NCI-H2107 treated with DMSO at 0.1 percent for 48 hours (cell line): ENCODE measurements at regions not wholly inside any gene's neighbourhood (a gene's known extent, or its start where the extent isn't known, plus 50 kb on each side); places are given as distances from the start of the nearest gene placed in this dataset.
A peak's percentile ranks its signal among the peaks of the same experiment; 100 is the strongest.

Experiments used
- DNase-seq: peaks from one replicate; lab custom pipeline; 2025; ENCODE audit not compliant: unreplicated experiment; lab: John Stamatoyannopoulos, UW

GRCh38 chr14:96617635-96618034 is 115.5 kb downstream of the PAPOLA start:
- peak; percentile 5 for DNase-seq

DNA sequence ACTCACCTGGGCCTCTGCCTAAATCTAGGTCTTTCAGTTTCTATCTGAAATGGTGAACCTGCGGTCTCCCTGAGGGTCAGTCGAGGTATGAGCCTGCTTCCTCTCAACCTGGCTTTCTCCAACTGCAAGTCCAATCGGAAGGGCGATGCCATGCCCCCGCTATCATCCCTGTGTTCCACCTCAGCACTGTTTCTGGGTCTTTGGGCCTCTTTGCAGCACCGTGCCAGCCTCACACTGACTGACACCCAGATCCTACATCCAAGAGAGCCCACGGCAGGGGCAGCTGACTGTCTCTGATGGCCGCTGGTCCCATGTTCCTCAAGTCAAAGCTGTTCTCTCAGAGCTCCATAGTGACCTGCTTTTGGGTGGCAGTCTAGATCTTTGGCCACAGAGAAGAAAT is 120.7 kb downstream of the PAPOLA start:
- DNase-seq, result no peak

DNA sequence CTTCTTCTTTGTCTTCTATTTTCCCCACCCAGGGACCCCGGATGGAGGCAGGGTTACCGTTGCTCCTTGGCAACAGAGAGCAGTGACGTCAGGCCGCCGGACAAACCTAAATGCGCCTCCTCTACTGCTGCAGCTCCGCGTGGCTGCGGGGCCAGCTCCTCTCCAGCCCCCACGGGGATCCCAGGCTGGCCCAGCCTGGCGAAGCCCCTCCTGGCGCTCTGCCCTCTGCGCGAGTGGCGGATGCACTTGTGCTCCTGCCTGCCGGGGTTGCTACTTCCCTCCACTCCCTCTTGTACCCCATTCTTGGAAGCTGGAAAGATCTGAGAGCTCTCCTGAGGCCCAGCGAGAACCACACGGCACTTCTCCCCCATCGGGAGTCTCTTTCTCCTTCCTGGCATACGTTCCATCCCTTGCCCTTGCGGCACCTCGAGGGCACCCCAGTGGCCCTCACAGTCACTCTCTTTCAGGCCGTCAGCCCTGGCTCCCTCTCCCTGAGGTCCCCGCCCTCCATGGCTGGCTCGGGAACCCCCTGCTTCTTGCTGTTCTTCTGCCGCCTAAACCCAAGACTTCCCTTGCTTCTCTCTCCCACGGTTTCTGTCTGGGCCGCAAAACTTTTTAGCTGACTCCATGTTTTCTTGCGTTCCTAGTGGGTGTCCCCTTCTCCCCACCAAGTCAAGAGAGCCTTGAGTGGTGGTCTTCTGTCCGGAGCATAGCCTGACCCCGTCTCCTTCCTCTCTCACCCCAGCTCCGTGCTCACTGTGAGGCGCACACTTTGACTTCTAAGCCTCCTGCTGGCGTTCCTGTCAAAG is 121.7 kb downstream of the PAPOLA start:
- DNase-seq, result no peak

DNA sequence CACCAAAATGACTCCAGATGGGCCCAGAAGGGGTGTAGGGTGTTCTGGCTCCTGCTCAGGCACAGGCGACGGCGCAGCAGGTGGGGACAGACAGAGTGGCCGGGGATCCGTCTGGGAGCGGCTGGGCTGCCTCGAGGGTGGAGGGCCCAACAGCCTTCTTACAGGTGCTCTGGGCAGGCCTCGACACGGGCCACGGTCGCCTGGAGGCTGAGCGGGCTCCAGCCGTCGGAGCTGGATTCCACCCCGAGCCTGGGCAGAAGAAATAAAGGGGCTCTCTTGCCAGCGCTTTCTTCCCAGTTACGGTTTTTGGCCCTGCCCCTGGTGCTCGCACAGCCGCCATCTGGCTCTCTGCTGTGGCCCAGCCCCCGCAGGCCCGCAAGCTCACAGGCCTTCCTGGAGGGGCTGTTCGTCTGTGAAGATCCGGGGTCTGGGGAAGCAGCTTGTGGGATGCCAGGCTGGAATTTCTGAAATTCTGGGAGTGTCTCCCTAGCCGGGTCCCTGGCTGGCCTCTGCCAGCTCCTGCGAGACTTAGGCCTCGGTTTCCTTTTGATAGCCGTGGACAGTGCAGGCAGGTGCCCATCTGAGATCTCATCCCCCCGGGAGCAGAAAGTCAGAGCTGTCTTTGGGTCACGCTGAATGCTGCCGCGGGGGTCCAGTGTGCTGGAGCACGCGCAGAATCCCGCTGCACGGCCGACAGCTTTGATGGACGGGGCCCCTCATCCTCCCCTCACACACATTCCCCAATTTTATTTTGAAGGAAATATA is 122.7 kb downstream of the PAPOLA start:
- no peak for DNase-seq

- DNase-seq, result no peak
Measured at GRCh38 chr14:96625426-96625985, 123.3 kb downstream of the PAPOLA start.

DNA sequence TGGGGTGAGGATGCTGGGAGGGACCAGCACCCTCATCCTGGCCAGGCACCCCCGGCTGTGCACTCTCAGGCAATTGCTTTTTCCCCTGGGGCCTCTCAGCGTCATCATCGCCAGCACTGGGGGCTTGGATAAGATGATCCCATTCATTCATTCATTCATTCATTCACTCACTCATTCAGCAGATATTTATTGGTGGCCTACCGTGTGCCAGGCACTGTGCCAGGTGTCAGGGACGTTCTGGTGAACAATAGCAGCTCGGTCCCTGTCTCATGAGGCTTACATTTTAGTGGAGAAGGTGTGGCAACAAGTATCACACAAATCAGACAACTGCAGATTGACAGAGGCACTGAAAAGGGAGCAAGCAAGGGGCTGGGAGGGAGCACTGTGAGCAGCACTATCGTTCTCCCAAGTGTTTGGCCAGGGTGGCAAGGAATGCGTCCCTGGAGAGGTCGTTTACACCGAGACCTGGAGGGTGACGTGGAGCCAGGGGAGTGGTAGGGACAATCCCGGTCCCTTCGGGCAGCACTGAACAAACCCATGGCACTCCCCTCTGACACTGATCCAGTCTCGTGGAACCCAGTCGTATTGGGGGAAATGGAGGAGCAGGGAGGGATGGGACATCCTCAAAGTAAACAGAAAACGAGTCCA is 124.1 kb downstream of the PAPOLA start:
- no peak for DNase-seq

DNA sequence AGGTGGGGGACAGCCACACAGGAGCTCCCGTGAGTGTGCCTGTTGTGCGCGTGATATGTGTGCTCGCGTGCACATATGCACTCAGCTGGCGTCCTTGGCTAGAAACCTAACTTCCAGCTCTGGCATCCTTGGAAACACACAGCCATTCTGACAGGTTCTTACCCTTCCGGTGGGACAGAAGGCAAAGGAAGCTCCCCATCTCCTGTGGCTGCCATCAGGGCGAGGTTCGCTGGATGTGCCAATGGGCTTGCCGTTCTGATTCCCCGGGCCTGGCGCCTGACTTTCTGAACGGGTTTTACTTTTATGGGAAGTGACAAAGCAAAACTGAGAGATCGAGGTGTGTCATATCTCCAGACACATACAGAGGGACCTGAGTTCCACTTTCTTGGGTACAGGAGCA is 124.7 kb downstream of the PAPOLA start:
- DNase-seq, result no peak

DNA sequence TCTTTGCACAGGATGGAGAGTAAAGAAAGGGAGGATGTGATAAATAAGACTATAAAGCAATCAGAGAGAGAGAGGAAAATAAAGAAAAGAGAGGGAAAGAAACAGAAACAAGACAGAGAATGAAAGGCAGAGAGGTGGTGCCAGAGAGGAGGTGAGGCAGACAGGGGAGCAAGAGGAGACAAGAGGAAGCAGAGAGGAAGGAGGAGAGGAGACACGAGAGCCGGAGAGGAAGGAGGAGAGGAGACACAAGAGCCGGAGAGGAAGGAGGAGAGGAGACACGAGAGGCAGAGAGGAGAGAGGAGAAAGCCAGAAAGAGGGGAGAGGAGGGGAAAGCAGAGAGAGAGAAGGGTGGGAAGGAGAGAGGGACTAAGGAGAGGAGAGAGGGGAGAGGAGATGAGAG is 125.2 kb downstream of the PAPOLA start:
- DNase-seq, result no peak

DNA sequence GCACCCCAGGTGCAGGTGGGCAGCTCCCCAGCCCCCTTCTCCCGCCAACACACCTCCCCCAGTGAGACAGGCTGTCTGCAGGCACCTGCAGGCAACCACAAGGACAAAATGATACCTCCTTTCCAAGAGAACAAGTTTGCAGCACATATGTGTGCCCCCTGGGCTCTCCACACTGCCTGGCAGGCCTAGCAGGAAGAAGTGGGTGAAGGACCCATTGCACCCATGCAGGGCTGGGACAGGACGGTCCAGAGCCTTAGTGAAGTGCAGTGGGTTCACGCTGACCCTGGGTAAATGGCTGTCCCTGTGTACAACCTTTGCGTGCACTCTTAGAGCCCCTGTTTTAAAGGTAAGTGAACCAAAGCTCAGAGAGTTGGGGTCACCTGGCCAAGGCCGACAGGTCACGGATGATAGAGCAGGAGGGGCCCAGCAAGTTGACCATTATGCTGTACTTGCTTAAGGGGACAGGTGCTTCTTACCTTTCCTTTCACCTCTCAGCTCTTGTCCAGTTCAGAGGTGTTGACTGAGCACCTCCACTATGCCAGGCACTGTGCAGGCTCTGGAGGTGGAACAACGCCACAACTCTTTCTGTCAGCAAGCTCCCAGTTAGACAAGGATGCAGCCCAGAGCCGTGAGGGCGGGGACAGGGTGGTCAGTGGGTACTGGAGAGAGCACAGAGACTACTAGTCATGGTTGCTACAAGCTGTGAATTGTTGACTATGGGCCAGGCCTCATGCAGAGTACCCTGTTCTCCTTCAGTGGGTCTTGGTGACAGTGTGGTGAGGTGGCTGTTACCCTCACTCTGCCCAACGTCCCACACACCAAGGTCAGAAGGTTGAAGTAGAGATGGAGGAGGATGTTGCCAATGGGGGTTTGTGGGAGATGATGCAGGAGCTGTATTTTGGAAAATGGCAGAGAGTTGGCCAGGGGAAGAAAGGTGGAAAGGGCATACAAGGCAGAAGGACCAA is 125.9 kb downstream of the PAPOLA start:
- no peak for DNase-seq

DNA sequence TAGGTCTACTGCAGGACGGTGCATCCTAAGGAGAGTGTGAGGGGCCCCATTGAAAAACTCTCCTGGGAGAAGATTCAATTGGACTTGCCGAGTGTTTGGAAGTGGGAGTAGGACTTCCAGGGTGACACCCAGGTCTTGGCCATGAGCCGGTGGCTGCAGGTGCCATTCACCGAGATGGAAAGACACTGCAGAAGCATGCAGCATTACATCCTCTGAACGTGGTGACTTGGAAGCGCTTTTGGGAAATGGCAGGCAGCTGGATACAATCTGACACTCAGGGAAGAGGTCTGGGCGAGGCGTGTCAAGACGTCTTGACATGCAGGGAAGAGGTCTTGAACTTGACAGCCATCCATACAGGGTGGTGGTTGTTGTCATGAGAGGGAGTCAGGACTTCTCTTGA is 126.9 kb downstream of the PAPOLA start:
- no peak for DNase-seq

- DNase-seq, result no peak
Measured at GRCh38 chr14:96629558-96630222, 127.5 kb downstream of the PAPOLA start.

DNA sequence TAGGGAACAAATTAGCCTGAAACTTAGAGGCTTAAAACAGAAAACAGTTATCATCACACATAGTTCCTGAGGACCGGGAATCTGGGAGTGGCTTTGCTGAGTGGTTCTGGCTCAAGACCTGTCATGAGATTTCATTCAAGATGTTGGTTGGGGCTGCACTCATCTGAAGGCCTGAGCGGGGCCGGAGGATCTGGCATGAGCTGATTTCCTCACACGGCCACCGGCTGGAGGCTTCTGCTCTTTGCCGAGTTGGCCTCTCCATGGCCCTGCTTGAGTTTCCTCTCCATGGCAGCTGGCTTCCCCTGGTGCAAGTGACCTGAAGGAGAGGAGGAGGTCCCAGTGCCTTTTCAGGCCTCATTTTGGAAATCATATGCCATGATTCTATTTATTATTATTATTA is 128.1 kb downstream of the PAPOLA start:
- no peak for DNase-seq

GRCh38 chr14:96631030-96631429 is 128.8 kb downstream of the PAPOLA start:
- no peak for DNase-seq

DNA sequence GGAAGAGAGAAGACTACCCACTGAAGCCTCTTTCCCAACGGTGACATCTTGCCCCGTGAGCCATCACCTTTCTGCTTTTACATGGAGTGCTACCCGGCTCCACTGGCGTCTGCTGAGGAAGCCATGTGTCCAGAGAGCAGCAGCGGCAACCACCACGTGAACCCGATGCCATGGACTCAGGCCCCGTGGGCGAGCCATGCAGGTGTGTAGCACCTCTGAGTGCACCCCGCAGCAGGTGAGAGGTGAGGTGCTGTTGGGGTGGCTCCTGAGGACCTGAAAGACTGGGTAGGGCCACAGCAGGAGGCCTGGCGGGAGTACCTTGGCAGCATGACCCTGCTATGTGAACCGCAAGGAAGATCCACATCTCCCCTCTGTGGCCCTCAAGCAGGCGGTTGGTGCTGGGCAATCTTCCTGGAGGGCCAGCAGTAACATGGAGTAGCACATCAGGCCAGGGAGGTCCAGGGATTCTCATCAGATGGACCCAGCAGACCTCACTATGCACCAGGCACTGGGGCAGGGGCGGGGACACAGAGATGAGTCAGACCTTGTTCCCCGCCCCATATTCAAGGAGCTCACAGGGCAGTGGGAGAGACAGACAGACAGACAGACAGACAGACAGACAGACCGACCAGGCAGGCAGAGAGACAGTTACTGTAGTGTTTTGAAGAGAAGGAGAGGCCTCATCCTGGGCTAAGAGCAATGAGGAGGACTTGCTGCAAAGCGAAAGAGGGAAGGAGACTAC is 129.6 kb downstream of the PAPOLA start:
- no peak for DNase-seq

GRCh38 chr14:96632363-96632758 is 130.2 kb downstream of the PAPOLA start:
- no peak for DNase-seq

DNA sequence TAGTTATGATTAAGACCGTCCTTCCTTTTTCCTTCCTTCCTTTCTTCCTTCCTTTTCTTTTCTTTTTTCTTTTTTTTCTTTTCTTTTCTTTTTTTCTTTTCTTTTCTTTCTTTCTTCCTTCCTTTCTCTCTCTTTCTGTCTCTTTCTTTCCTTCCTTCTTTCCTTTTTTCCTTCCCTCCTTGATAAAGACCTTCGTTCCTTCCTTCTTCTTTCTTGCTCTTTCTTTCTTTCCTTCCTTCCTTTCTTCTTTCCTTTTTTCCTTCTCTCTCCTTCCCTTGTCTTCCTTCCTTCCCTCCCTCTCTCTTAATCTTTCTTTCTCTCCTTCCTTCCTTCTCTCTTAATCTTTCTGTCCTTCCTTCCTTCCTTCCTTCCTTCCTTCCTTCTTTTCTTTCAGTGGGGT is 130.9 kb downstream of the PAPOLA start:
- DNase-seq, result no peak

DNA sequence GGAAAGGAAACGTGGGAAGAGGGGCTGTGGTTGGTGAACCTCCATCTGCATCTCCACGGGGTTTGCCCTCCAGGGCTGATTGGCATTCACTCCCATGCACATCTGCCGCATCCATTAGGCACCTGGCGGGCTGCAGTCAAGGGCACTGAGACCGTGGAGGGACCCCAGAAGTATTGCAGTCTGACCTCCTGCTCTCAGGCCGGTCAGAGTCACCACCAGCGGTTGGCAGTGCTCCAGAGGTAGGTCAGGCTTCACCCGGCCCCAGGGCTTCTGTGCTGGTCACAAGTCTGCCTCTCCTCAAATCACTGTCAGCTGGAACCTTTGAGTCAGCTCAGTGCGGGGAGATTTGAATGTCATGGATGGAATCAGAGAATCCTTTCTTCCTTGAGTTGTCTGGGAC is 132.3 kb downstream of the PAPOLA start:
- no peak for DNase-seq

DNA sequence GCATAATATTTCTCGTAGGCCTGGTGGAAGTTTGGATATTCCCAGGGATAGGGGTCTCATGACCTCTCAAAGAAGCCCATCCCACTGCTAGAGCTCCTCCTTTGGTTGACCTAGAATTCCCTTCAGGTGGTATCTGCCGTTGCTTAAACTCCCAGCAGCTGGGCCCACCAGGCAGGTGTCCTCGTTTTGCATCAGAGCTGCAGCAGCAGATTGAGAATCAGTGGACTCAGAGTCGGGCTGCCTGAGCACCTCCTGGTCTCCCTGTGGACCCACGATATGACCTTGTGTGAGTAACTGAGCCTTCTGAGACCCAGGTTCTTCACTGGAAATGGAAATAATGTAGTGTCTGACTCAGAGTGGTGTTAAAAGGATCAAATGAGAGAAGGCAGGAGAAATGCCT is 132.7 kb downstream of the PAPOLA start:
- no peak for DNase-seq

DNA sequence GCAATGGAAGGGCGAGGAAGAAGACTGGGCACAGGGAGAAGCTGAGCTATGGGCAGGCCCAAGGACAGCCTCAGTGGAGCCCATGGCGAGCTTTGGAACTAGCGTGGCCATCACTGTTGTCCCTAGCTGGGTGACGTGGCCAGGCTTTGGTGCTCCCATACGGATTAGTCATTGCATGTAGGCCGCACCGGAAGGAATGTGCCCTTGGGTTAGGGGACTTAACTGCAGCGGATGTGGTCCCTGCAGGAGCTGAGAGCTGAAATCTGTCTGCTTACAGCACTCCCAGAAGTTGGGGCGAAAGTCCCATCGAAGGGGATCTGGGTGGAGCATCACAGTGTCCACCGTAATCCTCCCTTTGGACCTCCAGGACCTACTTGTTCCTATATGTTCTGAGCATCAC is 133.7 kb downstream of the PAPOLA start:
- no peak for DNase-seq
